SK-N-SH (cell line): ENCODE measurements at regions not wholly inside any gene's neighbourhood (a gene's known extent, or its start where the extent isn't known, plus 50 kb on each side); places are given as distances from the start of the nearest gene placed in this dataset.

Experiments
- CTCF ChIA-PET: fragments of 300-600, 350-600 bp; formaldehyde crosslinking; extraction: SDS; loops from one replicate; lab custom pipeline; 2021; lab: Yijun Ruan, JAX
- POLR2A ChIA-PET: fragments of 350-600 bp; sonication (Branson Sonifier 250); formaldehyde crosslinking; extraction: SDS; loops from one replicate; lab custom pipeline; 2020; ENCODE audit warnings: antibody characterized with exemption, inconsistent platforms; lab: Yijun Ruan, JAX
- DNase-seq: peaks from one replicate; pipeline ENCODE4 v3.0.0; 2012
- H2AFZ ChIP-seq: fragments of 200-600 bp; sonication (generic); 2 replicates; pipeline ENCODE4 v1.8.1; 2016; ENCODE audit warnings: antibody characterized with exemption, mild to moderate bottlenecking, low read depth
- H3F3A ChIP-seq: fragments of 200-600 bp; sonication (generic); replicated peaks from 2 replicates; pipeline ENCODE3; 2016; ENCODE audit warnings: antibody characterized with exemption, mild to moderate bottlenecking; ENCODE audit not compliant: insufficient read depth
- H3K27ac ChIP-seq, 2 experiments: fragments of 200-500 bp in 1 of 2; fragments of 200-600 bp in 1 of 2; sonication (Bioruptor generic) in 1 of 2; sonication (generic), shearing (Covaris generic) in 1 of 2; 2 replicates each; pipeline versions ENCODE4 v1.5.1 to v1.6.1; 2014 to 2016; ENCODE audit warnings: low read depth in 2 of 2, inconsistent platforms in 1 of 2, low read length in 1 of 2, mild to moderate bottlenecking in 1 of 2, mixed read lengths in 1 of 2
- H3K27me3 ChIP-seq: fragments of 200-600 bp; sonication (generic), shearing (Covaris generic); 2 replicates; pipeline ENCODE4 v1.6.1; 2016; ENCODE audit warnings: mixed run types; ENCODE audit not compliant: insufficient read depth
- H3K36me3 ChIP-seq, 2 experiments: fragments of 200-500 bp in 1 of 2; fragments of 200-600 bp in 1 of 2; sonication (Bioruptor generic) in 1 of 2; sonication (generic) in 1 of 2; replicated peaks in 1 of 2; 2 replicates each; pipeline versions ENCODE3 to v1.5.1; 2014 to 2016; ENCODE audit warnings: low read length in 1 of 2, mild to moderate bottlenecking in 1 of 2; ENCODE audit not compliant: insufficient read depth in 2 of 2, control insufficient read depth in 1 of 2
- H3K4me1 ChIP-seq, 2 experiments: fragments of 200-500 bp in 1 of 2; fragments of 200-600 bp in 1 of 2; sonication (Bioruptor generic) in 1 of 2; sonication (generic), shearing (Covaris generic) in 1 of 2; 2 replicates each; pipeline versions ENCODE4 v1.5.1 to v1.6.1; 2014 to 2016; ENCODE audit warnings: low read depth in 1 of 2, low read length in 1 of 2, mixed run types in 1 of 2; ENCODE audit not compliant: insufficient read depth in 2 of 2, control insufficient read depth in 1 of 2
- H3K4me2 ChIP-seq: fragments of 200-600 bp; sonication (generic), shearing (Covaris generic); 2 replicates; pipeline ENCODE4 v1.6.1; 2017; ENCODE audit warnings: mixed run types
- H3K4me3 ChIP-seq, 2 experiments: fragments of 200-500 bp in 1 of 2; fragments of 200-600 bp in 1 of 2; sonication (Bioruptor generic) in 1 of 2; sonication (generic), shearing (Covaris generic) in 1 of 2; 2 replicates each; pipeline versions ENCODE4 v1.5.1 to v1.8.1; 2014 to 2016; ENCODE audit warnings: low read depth in 2 of 2, inconsistent platforms in 1 of 2, low read length in 1 of 2, mild to moderate bottlenecking in 1 of 2, mixed read lengths in 1 of 2, moderate library complexity in 1 of 2
- H3K79me2 ChIP-seq: fragments of 200-600 bp; sonication (generic); 2 replicates; pipeline ENCODE4 v1.8.1; 2017; ENCODE audit warnings: mild to moderate bottlenecking; ENCODE audit not compliant: insufficient read depth
- H3K9ac ChIP-seq: fragments of 200-600 bp; sonication (generic); 2 replicates; pipeline ENCODE4 v1.6.1; 2017; ENCODE audit warnings: mixed run types
- H3K9me2 ChIP-seq: fragments of 200-600 bp; sonication (generic); 2 replicates; pipeline ENCODE4 v1.6.1; 2017; ENCODE audit warnings: mixed run types
- H3K9me3 ChIP-seq: fragments of 200-600 bp; sonication (generic); 2 replicates; pipeline ENCODE4 v1.6.1; 2017; ENCODE audit warnings: mixed run types, mild to moderate bottlenecking, moderate library complexity
- H4K20me1 ChIP-seq: fragments of 200-600 bp; sonication (generic); 2 replicates; pipeline ENCODE4 v1.6.1; 2017; ENCODE audit warnings: mild to moderate bottlenecking, mixed run types; ENCODE audit not compliant: insufficient read depth
- CHD2 ChIP-seq: fragments of 150-350 bp; IDR thresholded peaks from 2 replicates; pipeline ENCODE4 v1.6.1; 2018; ENCODE audit warnings: low read length; ENCODE audit not compliant: partially characterized antibody
- ELF1 ChIP-seq: IDR thresholded peaks from 2 replicates; pipeline ENCODE4 v1.4.0; 2012
- EP300 ChIP-seq, 2 experiments: IDR thresholded peaks; 2 replicates each; pipeline versions ENCODE4 v1.4.0 to v1.6.1; 2012; ENCODE audit warnings: borderline replicate concordance in 1 of 2, low read depth in 1 of 2, low read length in 1 of 2
- FOSL2 ChIP-seq: IDR thresholded peaks from 2 replicates; pipeline ENCODE4 v1.4.0; 2012; ENCODE audit warnings: low read depth, mild to moderate bottlenecking, moderate library complexity, borderline replicate concordance
- FOXJ3 ChIP-seq: sonication (generic); formaldehyde crosslinking; IDR thresholded peaks from 2 replicates; pipeline ENCODE4 v1.5.1; 2020; ENCODE audit warnings: mild to moderate bottlenecking, missing genetic modification reagents
- FOXM1 ChIP-seq: IDR thresholded peaks from 2 replicates; pipeline ENCODE4 v1.4.0; 2012; ENCODE audit warnings: low read depth, mild to moderate bottlenecking
- GABPA ChIP-seq: IDR thresholded peaks from 2 replicates; pipeline ENCODE4 v1.4.0; 2012; ENCODE audit warnings: low read depth, mild to moderate bottlenecking
- JUND ChIP-seq: IDR thresholded peaks from 2 replicates; pipeline ENCODE4 v1.4.0; 2012
- MXI1 ChIP-seq: IDR thresholded peaks from 2 replicates; pipeline ENCODE4 v1.6.1; 2012; ENCODE audit warnings: mild to moderate bottlenecking, low read depth, low read length, improper control_type of control experiment
- NFIC ChIP-seq: IDR thresholded peaks from 2 replicates; pipeline ENCODE4 v1.4.0; 2012; ENCODE audit warnings: borderline replicate concordance
- NRF1 ChIP-seq: IDR thresholded peaks from 2 replicates; pipeline ENCODE4 v1.6.1; 2012; ENCODE audit warnings: low read depth, mild to moderate bottlenecking, low read length
- RFX5 ChIP-seq: IDR thresholded peaks from 2 replicates; pipeline ENCODE4 v1.6.1; 2012; ENCODE audit warnings: mild to moderate bottlenecking, improper control_type of control experiment, low read length
- RXRA ChIP-seq: IDR thresholded peaks from 2 replicates; pipeline ENCODE4 v1.4.0; 2012; ENCODE audit warnings: low read depth, mild to moderate bottlenecking, borderline replicate concordance
- SIN3A ChIP-seq: IDR thresholded peaks from 2 replicates; pipeline ENCODE4 v1.6.1; 2012; ENCODE audit warnings: low read depth, mild to moderate bottlenecking, low read length, moderate library complexity, borderline replicate concordance
- TCF12 ChIP-seq: IDR thresholded peaks from 2 replicates; pipeline ENCODE4 v1.4.0; 2012
- TEAD4 ChIP-seq: IDR thresholded peaks from 2 replicates; pipeline ENCODE4 v1.4.0; 2012; ENCODE audit warnings: mild to moderate bottlenecking, borderline replicate concordance; ENCODE audit not compliant: insufficient read depth
- WGBS: methylation state at CpG from one replicate; pipeline ENCODE4 v1.1.6; 2017; ENCODE audit warnings: low lambda C conversion rate; 5-methylcytosine and 5-hydroxymethylcytosine counted together
- TF ChIP-seq, protein P1 (sequence below): IDR thresholded peaks from 2 replicates; pipeline ENCODE4 v1.4.0; 2012; ENCODE audit warnings: low read depth
- TF ChIP-seq, protein P2 (sequence below): IDR thresholded peaks from 2 replicates; pipeline ENCODE4 v1.4.0; 2012; ENCODE audit warnings: low read depth, borderline replicate concordance
- TF ChIP-seq, protein P3 (sequence below): fragments of 200-600 bp; sonication (generic); IDR thresholded peaks from 2 replicates; pipeline ENCODE4 v1.6.1; 2017; ENCODE audit warnings: antibody characterized with exemption, mild to moderate bottlenecking, moderate library complexity
- TF ChIP-seq, protein P4 (sequence below): IDR thresholded peaks from 2 replicates; pipeline ENCODE4; 2012

DNA sequence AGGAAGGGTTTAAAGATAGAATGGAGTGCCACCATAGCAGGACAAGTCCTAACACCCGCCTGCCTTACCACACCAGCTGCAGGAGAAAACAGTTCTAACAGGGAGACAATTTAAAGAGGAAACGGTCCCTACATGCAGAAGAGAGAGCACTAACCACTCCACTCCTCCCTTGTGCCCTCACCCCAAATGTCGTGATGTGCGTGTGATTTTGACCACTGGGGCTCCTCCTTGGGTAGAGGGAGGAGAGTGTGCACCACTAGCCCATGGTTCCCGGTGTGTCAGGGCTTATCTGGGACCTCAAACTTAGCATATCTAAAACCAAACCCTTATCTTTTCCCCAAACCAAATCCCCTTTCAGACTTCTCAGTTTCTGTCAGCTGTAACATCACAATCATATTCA, 105.5 kb upstream of the CCDC68 start:
- WGBS: 75% methylated on average over 3 of the region's 5 CpGs
- Histone ChIP-seq H3K4me3 (no peak overlapping the region), H3K9ac (no peak overlapping the region), H3K4me2 (no peak overlapping the region), H3F3A (no peaks in the 10 kb centered on the region), H3K27me3 (no peaks in the 10 kb centered on the region), H3K9me2 (no peaks in the 10 kb centered on the region), H3K79me2 (no peaks in the 10 kb centered on the region), H3K9me3 (no peaks in the 10 kb centered on the region), H4K20me1 (no peaks in the 10 kb centered on the region), H3K4me1 (no peaks in the 10 kb centered on the region), H3K27ac (no peak overlapping the region), H3K36me3 (no peaks in the 10 kb centered on the region), H2AFZ (no peak overlapping the region)
- TF ChIP-seq, protein P1, sequence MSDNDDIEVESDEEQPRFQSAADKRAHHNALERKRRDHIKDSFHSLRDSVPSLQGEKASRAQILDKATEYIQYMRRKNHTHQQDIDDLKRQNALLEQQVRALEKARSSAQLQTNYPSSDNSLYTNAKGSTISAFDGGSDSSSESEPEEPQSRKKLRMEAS: no peak
- no peak for TF ChIP-seq GABPA
- no peak for TF ChIP-seq FOXM1
- no peak for TF ChIP-seq NFIC
- TF ChIP-seq, protein P2, sequence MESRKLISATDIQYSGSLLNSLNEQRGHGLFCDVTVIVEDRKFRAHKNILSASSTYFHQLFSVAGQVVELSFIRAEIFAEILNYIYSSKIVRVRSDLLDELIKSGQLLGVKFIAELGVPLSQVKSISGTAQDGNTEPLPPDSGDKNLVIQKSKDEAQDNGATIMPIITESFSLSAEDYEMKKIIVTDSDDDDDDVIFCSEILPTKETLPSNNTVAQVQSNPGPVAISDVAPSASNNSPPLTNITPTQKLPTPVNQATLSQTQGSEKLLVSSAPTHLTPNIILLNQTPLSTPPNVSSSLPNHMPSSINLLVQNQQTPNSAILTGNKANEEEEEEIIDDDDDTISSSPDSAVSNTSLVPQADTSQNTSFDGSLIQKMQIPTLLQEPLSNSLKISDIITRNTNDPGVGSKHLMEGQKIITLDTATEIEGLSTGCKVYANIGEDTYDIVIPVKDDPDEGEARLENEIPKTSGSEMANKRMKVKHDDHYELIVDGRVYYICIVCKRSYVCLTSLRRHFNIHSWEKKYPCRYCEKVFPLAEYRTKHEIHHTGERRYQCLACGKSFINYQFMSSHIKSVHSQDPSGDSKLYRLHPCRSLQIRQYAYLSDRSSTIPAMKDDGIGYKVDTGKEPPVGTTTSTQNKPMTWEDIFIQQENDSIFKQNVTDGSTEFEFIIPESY: no peak
- TF ChIP-seq FOXJ3 (CRISPR knock-in tag): no peak
- ChIA-PET POLR2A (no interaction called here), CTCF (no interaction called here)
- DNase-seq: no peak

DNA sequence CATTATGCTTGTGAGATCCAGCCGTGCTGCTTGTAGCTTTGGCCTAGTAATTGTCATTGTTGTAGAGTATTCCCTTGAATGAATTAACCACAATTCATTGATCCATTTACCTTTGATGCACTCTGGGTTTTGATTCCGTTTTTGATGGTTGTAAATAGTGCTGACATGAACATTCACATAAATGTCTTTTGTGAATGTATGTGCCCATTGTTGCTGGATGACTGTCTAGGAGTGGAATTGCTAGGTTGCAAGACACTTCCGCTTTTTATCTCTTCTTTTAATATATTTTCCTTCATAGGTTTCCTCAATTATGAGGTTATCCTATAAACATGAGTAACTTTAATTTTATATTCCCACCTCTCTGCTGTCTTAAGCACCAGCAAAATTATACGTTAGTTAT, 104.8 kb upstream of the CCDC68 start:
- no peaks in the 10 kb centered on the region for H3K9me3 ChIP-seq
- H3K36me3 ChIP-seq: no peaks in the 10 kb centered on the region
- H3K27ac ChIP-seq: no peak overlapping the region
- TF ChIP-seq EP300 (IDR thresholded peaks at IDR 0.05; ENCODE audit: borderline replicate concordance in 1 of 2, low read depth in 1 of 2, low read length in 1 of 2) (no peak), MXI1 (no peak), TEAD4 (no peak), CHD2 (no peak), JUND (no peak), NRF1 (no peak), TCF12 (no peak), SIN3A (no peak), ELF1 (no peak), FOXJ3 (CRISPR knock-in tag) (no peak), RXRA (no peak), FOSL2 (no peak), RFX5 (no peak)
- TF ChIP-seq, protein P3, sequence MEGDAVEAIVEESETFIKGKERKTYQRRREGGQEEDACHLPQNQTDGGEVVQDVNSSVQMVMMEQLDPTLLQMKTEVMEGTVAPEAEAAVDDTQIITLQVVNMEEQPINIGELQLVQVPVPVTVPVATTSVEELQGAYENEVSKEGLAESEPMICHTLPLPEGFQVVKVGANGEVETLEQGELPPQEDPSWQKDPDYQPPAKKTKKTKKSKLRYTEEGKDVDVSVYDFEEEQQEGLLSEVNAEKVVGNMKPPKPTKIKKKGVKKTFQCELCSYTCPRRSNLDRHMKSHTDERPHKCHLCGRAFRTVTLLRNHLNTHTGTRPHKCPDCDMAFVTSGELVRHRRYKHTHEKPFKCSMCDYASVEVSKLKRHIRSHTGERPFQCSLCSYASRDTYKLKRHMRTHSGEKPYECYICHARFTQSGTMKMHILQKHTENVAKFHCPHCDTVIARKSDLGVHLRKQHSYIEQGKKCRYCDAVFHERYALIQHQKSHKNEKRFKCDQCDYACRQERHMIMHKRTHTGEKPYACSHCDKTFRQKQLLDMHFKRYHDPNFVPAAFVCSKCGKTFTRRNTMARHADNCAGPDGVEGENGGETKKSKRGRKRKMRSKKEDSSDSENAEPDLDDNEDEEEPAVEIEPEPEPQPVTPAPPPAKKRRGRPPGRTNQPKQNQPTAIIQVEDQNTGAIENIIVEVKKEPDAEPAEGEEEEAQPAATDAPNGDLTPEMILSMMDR: no peak
- TF ChIP-seq, protein P2: no peak
- TF ChIP-seq, protein P4, sequence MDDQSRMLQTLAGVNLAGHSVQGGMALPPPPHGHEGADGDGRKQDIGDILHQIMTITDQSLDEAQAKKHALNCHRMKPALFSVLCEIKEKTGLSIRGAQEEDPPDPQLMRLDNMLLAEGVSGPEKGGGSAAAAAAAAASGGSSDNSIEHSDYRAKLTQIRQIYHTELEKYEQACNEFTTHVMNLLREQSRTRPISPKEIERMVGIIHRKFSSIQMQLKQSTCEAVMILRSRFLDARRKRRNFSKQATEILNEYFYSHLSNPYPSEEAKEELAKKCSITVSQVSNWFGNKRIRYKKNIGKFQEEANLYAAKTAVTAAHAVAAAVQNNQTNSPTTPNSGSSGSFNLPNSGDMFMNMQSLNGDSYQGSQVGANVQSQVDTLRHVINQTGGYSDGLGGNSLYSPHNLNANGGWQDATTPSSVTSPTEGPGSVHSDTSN: no peak
- TF ChIP-seq, all 33 proteins: peak for 0
- H3K4me1 ChIP-seq: no peaks in the 10 kb centered on the region
- H3K9me2 ChIP-seq: no peaks in the 10 kb centered on the region
- DNase-seq: no peak
- H3K9ac ChIP-seq: no peak overlapping the region
- H3F3A ChIP-seq: no peaks in the 10 kb centered on the region
- no peak overlapping the region for H3K4me2 ChIP-seq
- no peak overlapping the region for H2AFZ ChIP-seq
- ChIA-PET CTCF (no interaction called here), POLR2A (no interaction called here)
- no peak overlapping the region for H3K4me3 ChIP-seq
- WGBS: 68% methylated on average over 4 of the region's 4 CpGs
- no peaks in the 10 kb centered on the region for H4K20me1 ChIP-seq
- H3K79me2 ChIP-seq: no peaks in the 10 kb centered on the region
- H3K27me3 ChIP-seq: no peaks in the 10 kb centered on the region
